Panc1 (cell line): ENCODE measurements at regions not wholly inside any gene's neighbourhood (a gene's known extent, or its start where the extent isn't known, plus 50 kb on each side); places are given as distances from the start of the nearest gene placed in this dataset.

ENCODE experiments used
- POLR2AphosphoS5 ChIP-seq: IDR thresholded peaks from 2 replicates; pipeline ENCODE4 v1.6.1; 2012; ENCODE audit warnings: mild to moderate bottlenecking, low read depth, low read length, moderate library complexity
- TF ChIP-seq, protein P1 (sequence below): fragments of 450-650 bp; IDR thresholded peaks from 2 replicates; pipeline ENCODE4 v1.5.1; 2017; ENCODE audit warnings: mild to moderate bottlenecking
- TF ChIP-seq, protein P2 (sequence below), 2 experiments: IDR thresholded peaks; 2 replicates each; pipeline ENCODE4 v1.6.1; 2011 to 2012; ENCODE audit warnings: low read depth in 2 of 2, control low read depth in 1 of 2, low read length in 1 of 2, mild to moderate bottlenecking in 1 of 2, moderate library complexity in 1 of 2; ENCODE audit not compliant: insufficient read depth in 1 of 2

- TF ChIP-seq, protein P1, sequence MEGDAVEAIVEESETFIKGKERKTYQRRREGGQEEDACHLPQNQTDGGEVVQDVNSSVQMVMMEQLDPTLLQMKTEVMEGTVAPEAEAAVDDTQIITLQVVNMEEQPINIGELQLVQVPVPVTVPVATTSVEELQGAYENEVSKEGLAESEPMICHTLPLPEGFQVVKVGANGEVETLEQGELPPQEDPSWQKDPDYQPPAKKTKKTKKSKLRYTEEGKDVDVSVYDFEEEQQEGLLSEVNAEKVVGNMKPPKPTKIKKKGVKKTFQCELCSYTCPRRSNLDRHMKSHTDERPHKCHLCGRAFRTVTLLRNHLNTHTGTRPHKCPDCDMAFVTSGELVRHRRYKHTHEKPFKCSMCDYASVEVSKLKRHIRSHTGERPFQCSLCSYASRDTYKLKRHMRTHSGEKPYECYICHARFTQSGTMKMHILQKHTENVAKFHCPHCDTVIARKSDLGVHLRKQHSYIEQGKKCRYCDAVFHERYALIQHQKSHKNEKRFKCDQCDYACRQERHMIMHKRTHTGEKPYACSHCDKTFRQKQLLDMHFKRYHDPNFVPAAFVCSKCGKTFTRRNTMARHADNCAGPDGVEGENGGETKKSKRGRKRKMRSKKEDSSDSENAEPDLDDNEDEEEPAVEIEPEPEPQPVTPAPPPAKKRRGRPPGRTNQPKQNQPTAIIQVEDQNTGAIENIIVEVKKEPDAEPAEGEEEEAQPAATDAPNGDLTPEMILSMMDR: no peak
- TF ChIP-seq POLR2AphosphoS5: no peak
- TF ChIP-seq, protein P2, sequence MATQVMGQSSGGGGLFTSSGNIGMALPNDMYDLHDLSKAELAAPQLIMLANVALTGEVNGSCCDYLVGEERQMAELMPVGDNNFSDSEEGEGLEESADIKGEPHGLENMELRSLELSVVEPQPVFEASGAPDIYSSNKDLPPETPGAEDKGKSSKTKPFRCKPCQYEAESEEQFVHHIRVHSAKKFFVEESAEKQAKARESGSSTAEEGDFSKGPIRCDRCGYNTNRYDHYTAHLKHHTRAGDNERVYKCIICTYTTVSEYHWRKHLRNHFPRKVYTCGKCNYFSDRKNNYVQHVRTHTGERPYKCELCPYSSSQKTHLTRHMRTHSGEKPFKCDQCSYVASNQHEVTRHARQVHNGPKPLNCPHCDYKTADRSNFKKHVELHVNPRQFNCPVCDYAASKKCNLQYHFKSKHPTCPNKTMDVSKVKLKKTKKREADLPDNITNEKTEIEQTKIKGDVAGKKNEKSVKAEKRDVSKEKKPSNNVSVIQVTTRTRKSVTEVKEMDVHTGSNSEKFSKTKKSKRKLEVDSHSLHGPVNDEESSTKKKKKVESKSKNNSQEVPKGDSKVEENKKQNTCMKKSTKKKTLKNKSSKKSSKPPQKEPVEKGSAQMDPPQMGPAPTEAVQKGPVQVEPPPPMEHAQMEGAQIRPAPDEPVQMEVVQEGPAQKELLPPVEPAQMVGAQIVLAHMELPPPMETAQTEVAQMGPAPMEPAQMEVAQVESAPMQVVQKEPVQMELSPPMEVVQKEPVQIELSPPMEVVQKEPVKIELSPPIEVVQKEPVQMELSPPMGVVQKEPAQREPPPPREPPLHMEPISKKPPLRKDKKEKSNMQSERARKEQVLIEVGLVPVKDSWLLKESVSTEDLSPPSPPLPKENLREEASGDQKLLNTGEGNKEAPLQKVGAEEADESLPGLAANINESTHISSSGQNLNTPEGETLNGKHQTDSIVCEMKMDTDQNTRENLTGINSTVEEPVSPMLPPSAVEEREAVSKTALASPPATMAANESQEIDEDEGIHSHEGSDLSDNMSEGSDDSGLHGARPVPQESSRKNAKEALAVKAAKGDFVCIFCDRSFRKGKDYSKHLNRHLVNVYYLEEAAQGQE (IDR thresholded peaks at IDR 0.05; ENCODE audit: insufficient read depth in 1 of 2, low read depth in 2 of 2, low read length in 1 of 2): no peak
Measured at GRCh38 chr17:34051046-34051445, 204.0 kb upstream of the CCL2 start.
